Osteoblast (primary cell): ENCODE measurements at regions not wholly inside any gene's neighbourhood (a gene's known extent, or its start where the extent isn't known, plus 50 kb on each side); places are given as distances from the start of the nearest gene placed in this dataset.

ENCODE experiments used
- DNase-seq: peaks from one replicate; pipeline ENCODE4 v3.0.0; 2011; ENCODE audit warnings: low spot score, mixed read lengths; ENCODE audit not compliant: insufficient read length; ENCODE audit errors: missing footprints
- H2AFZ ChIP-seq: 2 replicates; pipeline ENCODE4 v1.6.0; 2011; ENCODE audit warnings: mild to moderate bottlenecking, low read length
- H3K27ac ChIP-seq: 2 replicates; pipeline ENCODE4 v1.5.1; 2011; ENCODE audit warnings: mild to moderate bottlenecking, low read depth, low read length, moderate library complexity
- H3K27me3 ChIP-seq: 2 replicates; pipeline ENCODE4 v1.6.0; 2012; ENCODE audit warnings: mild to moderate bottlenecking, control low read depth, inconsistent platforms, low read length, moderate library complexity; ENCODE audit not compliant: insufficient read depth
- H3K36me3 ChIP-seq: 2 replicates; pipeline ENCODE4 v1.5.1; 2011; ENCODE audit warnings: mild to moderate bottlenecking, low read length, control low read depth, moderate library complexity; ENCODE audit not compliant: insufficient read depth
- H3K4me1 ChIP-seq: 2 replicates; pipeline ENCODE4 v1.5.1; 2011; ENCODE audit warnings: mild to moderate bottlenecking, low read length, control low read depth, moderate library complexity; ENCODE audit not compliant: insufficient read depth
- H3K4me2 ChIP-seq: 2 replicates; pipeline ENCODE4 v1.6.0; 2011; ENCODE audit warnings: mild to moderate bottlenecking, low read length; ENCODE audit not compliant: insufficient read depth
- H3K4me3 ChIP-seq: fragments of 200-600 bp; sonication (generic); 3 replicates; pipeline ENCODE4 v1.5.1; 2012; ENCODE audit warnings: mild to moderate bottlenecking, low read length, inconsistent platforms; ENCODE audit not compliant: insufficient read depth
- H3K79me2 ChIP-seq: 2 replicates; pipeline ENCODE4 v1.6.0; 2012; ENCODE audit warnings: mild to moderate bottlenecking, low read length, control low read depth, inconsistent platforms; ENCODE audit not compliant: insufficient read depth
- H3K9me3 ChIP-seq: 2 replicates; pipeline ENCODE4 v1.5.1; 2011; ENCODE audit warnings: low read depth, low read length, control low read depth
- H4K20me1 ChIP-seq: 2 replicates; pipeline ENCODE4 v1.6.0; 2012; ENCODE audit warnings: mild to moderate bottlenecking, low read length, control low read depth; ENCODE audit not compliant: insufficient read depth
- CTCF ChIP-seq: IDR thresholded peaks from 2 replicates; pipeline ENCODE4 v1.5.1; 2011; ENCODE audit warnings: mild to moderate bottlenecking, low read depth, low read length, moderate library complexity; ENCODE audit errors: extremely low read depth

GRCh38 chr5:148717668-148718067 is 63.3 kb upstream of the HTR4 start:
- H3K4me2 ChIP-seq = no peak overlapping the region
- H3K27ac ChIP-seq = no peak overlapping the region
- no peaks in the 10 kb centered on the region for H3K36me3 ChIP-seq
- no peaks in the 10 kb centered on the region for H3K9me3 ChIP-seq
- no peaks in the 10 kb centered on the region for H3K79me2 ChIP-seq
- TF ChIP-seq CTCF = no peak
- H3K4me3 ChIP-seq = no peak overlapping the region
- no peaks in the 10 kb centered on the region for H3K4me1 ChIP-seq
- no peak overlapping the region for H2AFZ ChIP-seq
- H3K27me3 ChIP-seq = peaks cover 24% of the 10 kb centered on the region
- DNase-seq = no peak
- no peaks in the 10 kb centered on the region for H4K20me1 ChIP-seq

GRCh38 chr5:148719605-148720004 is 65.3 kb upstream of the HTR4 start:
- no peak for DNase-seq
- no peak overlapping the region for H3K4me3 ChIP-seq
- H4K20me1 ChIP-seq = no peaks in the 10 kb centered on the region
- TF ChIP-seq CTCF = no peak
- peaks cover 28% of the 10 kb centered on the region for H3K27me3 ChIP-seq
- H3K4me1 ChIP-seq = no peaks in the 10 kb centered on the region
- H3K4me2 ChIP-seq = no peak overlapping the region
- no peak overlapping the region for H2AFZ ChIP-seq
- H3K27ac ChIP-seq = no peak overlapping the region
- H3K36me3 ChIP-seq = no peaks in the 10 kb centered on the region
- H3K79me2 ChIP-seq = no peaks in the 10 kb centered on the region
- no peaks in the 10 kb centered on the region for H3K9me3 ChIP-seq

GRCh38 chr5:148720257-148720656 is 65.9 kb upstream of the HTR4 start:
- peaks cover 34% of the 10 kb centered on the region for H3K27me3 ChIP-seq
- H3K36me3 ChIP-seq = no peaks in the 10 kb centered on the region
- no peaks in the 10 kb centered on the region for H3K9me3 ChIP-seq
- H3K27ac ChIP-seq = no peak overlapping the region
- H4K20me1 ChIP-seq = no peaks in the 10 kb centered on the region
- DNase-seq = no peak
- H3K79me2 ChIP-seq = no peaks in the 10 kb centered on the region
- H3K4me2 ChIP-seq = no peak overlapping the region
- H3K4me1 ChIP-seq = no peaks in the 10 kb centered on the region
- no peak overlapping the region for H3K4me3 ChIP-seq
- no peak for TF ChIP-seq CTCF
- no peak overlapping the region for H2AFZ ChIP-seq

- H3K4me1 ChIP-seq = no peaks in the 10 kb centered on the region
- TF ChIP-seq CTCF = no peak
- H3K9me3 ChIP-seq = no peaks in the 10 kb centered on the region
- no peak for DNase-seq
- H2AFZ ChIP-seq = no peak overlapping the region
- no peaks in the 10 kb centered on the region for H3K36me3 ChIP-seq
- H3K27me3 ChIP-seq = peaks cover 51% of the 10 kb centered on the region
- no peak overlapping the region for H3K4me3 ChIP-seq
- no peaks in the 10 kb centered on the region for H4K20me1 ChIP-seq
- no peaks in the 10 kb centered on the region for H3K79me2 ChIP-seq
- no peak overlapping the region for H3K27ac ChIP-seq
- H3K4me2 ChIP-seq = no peak overlapping the region
Measured at GRCh38 chr5:148723143-148723542, 68.8 kb upstream of the HTR4 start.
